ENCODE measurements at regions not wholly inside any gene's neighbourhood (a gene's known extent, or its start where the extent isn't known, plus 50 kb on each side); places are given as distances from the start of the nearest gene placed in this dataset.

GRCh38 chr2:219744066-219744465 lies 116.6 kb downstream of the SLC4A3 start:
- Mint-ChIP-seq H3K9me3 (ENCODE audit: unreplicated experiment) (no peaks in the 10 kb centered on the region), H3K27ac (ENCODE audit: unreplicated experiment) (no peak overlapping the region), H3K4me3 (ENCODE audit: unreplicated experiment) (no peak overlapping the region), H3K27me3 (ENCODE audit: low read depth, unreplicated experiment) (peaks cover 14% of the 10 kb centered on the region), H3K36me3 (ENCODE audit: low read depth, unreplicated experiment) (no peaks in the 10 kb centered on the region), H3K4me1 (ENCODE audit: low read depth, unreplicated experiment) (peaks cover 5% of the 10 kb centered on the region)
- H3K9me3 ChIP-seq (ENCODE audit: insufficient read depth, low read depth, low read length) = no peaks in the 10 kb centered on the region
- H3K9ac ChIP-seq (ENCODE audit: low read length) = no peak overlapping the region
- H4K20me1 ChIP-seq (ENCODE audit: insufficient read depth, low read length) = no peaks in the 10 kb centered on the region
- H2AFZ ChIP-seq (ENCODE audit: low read depth, low read length) = no peak overlapping the region
- no peak overlapping the region for H3K27ac ChIP-seq (ENCODE audit: low read depth, low read length)
- FAIRE-seq = no peak
- H3K36me3 ChIP-seq (ENCODE audit: insufficient read depth, low read length) = no peaks in the 10 kb centered on the region
- no peaks in the 10 kb centered on the region for H3K79me2 ChIP-seq (ENCODE audit: insufficient read depth, low read length)
- DNase-seq (ENCODE audit: low read depth) = no peak
- TF ChIP-seq, protein P1, sequence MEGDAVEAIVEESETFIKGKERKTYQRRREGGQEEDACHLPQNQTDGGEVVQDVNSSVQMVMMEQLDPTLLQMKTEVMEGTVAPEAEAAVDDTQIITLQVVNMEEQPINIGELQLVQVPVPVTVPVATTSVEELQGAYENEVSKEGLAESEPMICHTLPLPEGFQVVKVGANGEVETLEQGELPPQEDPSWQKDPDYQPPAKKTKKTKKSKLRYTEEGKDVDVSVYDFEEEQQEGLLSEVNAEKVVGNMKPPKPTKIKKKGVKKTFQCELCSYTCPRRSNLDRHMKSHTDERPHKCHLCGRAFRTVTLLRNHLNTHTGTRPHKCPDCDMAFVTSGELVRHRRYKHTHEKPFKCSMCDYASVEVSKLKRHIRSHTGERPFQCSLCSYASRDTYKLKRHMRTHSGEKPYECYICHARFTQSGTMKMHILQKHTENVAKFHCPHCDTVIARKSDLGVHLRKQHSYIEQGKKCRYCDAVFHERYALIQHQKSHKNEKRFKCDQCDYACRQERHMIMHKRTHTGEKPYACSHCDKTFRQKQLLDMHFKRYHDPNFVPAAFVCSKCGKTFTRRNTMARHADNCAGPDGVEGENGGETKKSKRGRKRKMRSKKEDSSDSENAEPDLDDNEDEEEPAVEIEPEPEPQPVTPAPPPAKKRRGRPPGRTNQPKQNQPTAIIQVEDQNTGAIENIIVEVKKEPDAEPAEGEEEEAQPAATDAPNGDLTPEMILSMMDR (IDR thresholded peaks at IDR 0.05; ENCODE audit: insufficient read depth, low read depth, low read length) = no peak
- no peak for TF ChIP-seq EZH2 (IDR thresholded peaks at IDR 0.05; ENCODE audit: insufficient read depth, low read length)
- H3K27me3 ChIP-seq (ENCODE audit: insufficient read depth, low read length) = peaks cover 10% of the 10 kb centered on the region
- H3K4me2 ChIP-seq (ENCODE audit: low read length) = no peak overlapping the region
- no peaks in the 10 kb centered on the region for H3K4me1 ChIP-seq (ENCODE audit: insufficient read depth, low read length)
- no peak overlapping the region for H3K4me3 ChIP-seq (ENCODE audit: insufficient read depth, low read depth, low read length)

GRCh38 chr2:219744600-219744999 lies 117.2 kb downstream of the SLC4A3 start:
- no peak for DNase-seq (ENCODE audit: low read depth)
- H3K27me3 ChIP-seq (ENCODE audit: insufficient read depth, low read length) = peaks cover 10% of the 10 kb centered on the region
- H3K4me3 ChIP-seq (ENCODE audit: insufficient read depth, low read depth, low read length) = no peak overlapping the region
- H3K36me3 ChIP-seq (ENCODE audit: insufficient read depth, low read length) = no peaks in the 10 kb centered on the region
- H3K4me1 Mint-ChIP-seq (ENCODE audit: low read depth, unreplicated experiment) = peaks cover under 1% of the 10 kb centered on the region
- H3K36me3 Mint-ChIP-seq (ENCODE audit: low read depth, unreplicated experiment) = no peaks in the 10 kb centered on the region
- H3K9me3 ChIP-seq (ENCODE audit: insufficient read depth, low read depth, low read length) = no peaks in the 10 kb centered on the region
- H3K4me1 ChIP-seq (ENCODE audit: insufficient read depth, low read length) = no peaks in the 10 kb centered on the region
- H3K27me3 Mint-ChIP-seq (ENCODE audit: low read depth, unreplicated experiment) = peaks cover 14% of the 10 kb centered on the region
- H3K4me2 ChIP-seq (ENCODE audit: low read length) = no peak overlapping the region
- no peaks in the 10 kb centered on the region for H3K79me2 ChIP-seq (ENCODE audit: insufficient read depth, low read length)
- H3K27ac ChIP-seq (ENCODE audit: low read depth, low read length) = no peak overlapping the region
- H3K9me3 Mint-ChIP-seq (ENCODE audit: unreplicated experiment) = no peaks in the 10 kb centered on the region
- no peak overlapping the region for H3K27ac Mint-ChIP-seq (ENCODE audit: unreplicated experiment)
- H4K20me1 ChIP-seq (ENCODE audit: insufficient read depth, low read length) = no peaks in the 10 kb centered on the region
- no peak overlapping the region for H2AFZ ChIP-seq (ENCODE audit: low read depth, low read length)
- FAIRE-seq = no peak
- H3K4me3 Mint-ChIP-seq (ENCODE audit: unreplicated experiment) = no peak overlapping the region
- TF ChIP-seq EZH2 (IDR thresholded peaks at IDR 0.05; ENCODE audit: insufficient read depth, low read length) = no peak
- TF ChIP-seq, protein P1 (IDR thresholded peaks at IDR 0.05; ENCODE audit: insufficient read depth, low read depth, low read length) = no peak
- no peak overlapping the region for H3K9ac ChIP-seq (ENCODE audit: low read length)

DNA sequence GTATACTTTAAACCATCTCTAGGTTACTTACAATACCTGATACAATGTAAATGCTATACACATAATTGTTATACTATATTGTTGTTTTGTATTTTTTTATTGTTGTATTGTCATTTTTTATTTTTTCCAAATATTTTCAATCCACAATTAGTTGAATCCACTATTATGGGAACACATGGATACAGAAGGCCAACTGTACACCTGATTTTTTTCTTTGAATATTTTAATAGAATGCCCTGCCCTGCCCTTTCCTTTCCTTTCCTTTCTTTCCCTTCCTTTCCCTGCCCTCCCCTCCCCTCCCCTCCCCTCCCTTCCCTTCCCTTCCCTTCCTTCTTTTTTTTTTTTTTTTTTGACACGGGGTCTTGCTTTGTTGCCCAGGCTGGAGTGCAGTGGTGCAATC lies 120.2 kb downstream of the SLC4A3 start:
- FAIRE-seq (no peak), DNase-seq (ENCODE audit: low read depth) (no peak)
- no peaks in the 10 kb centered on the region for H4K20me1 ChIP-seq (ENCODE audit: insufficient read depth, low read length)
- H3K27ac Mint-ChIP-seq (ENCODE audit: unreplicated experiment) = no peak overlapping the region
- H3K27me3 ChIP-seq (ENCODE audit: insufficient read depth, low read length) = peaks cover 10% of the 10 kb centered on the region
- no peaks in the 10 kb centered on the region for H3K79me2 ChIP-seq (ENCODE audit: insufficient read depth, low read length)
- no peaks in the 10 kb centered on the region for H3K4me1 ChIP-seq (ENCODE audit: insufficient read depth, low read length)
- peaks cover 2% of the 10 kb centered on the region for H3K36me3 Mint-ChIP-seq (ENCODE audit: low read depth, unreplicated experiment)
- no peak overlapping the region for H3K4me3 ChIP-seq (ENCODE audit: insufficient read depth, low read depth, low read length)
- TF ChIP-seq, protein P1 (IDR thresholded peaks at IDR 0.05; ENCODE audit: insufficient read depth, low read depth, low read length) = no peak
- TF ChIP-seq EZH2 (IDR thresholded peaks at IDR 0.05; ENCODE audit: insufficient read depth, low read length) = no peak
- H3K4me3 Mint-ChIP-seq (ENCODE audit: unreplicated experiment) = no peak overlapping the region
- peaks cover 5% of the 10 kb centered on the region for H3K9me3 Mint-ChIP-seq (ENCODE audit: unreplicated experiment)
- H3K9ac ChIP-seq (ENCODE audit: low read length) = no peak overlapping the region
- H3K4me1 Mint-ChIP-seq (ENCODE audit: low read depth, unreplicated experiment) = no peaks in the 10 kb centered on the region
- no peak overlapping the region for H2AFZ ChIP-seq (ENCODE audit: low read depth, low read length)
- H3K36me3 ChIP-seq (ENCODE audit: insufficient read depth, low read length) = no peaks in the 10 kb centered on the region
- peaks cover 6% of the 10 kb centered on the region for H3K27me3 Mint-ChIP-seq (ENCODE audit: low read depth, unreplicated experiment)
- no peak overlapping the region for H3K4me2 ChIP-seq (ENCODE audit: low read length)
- H3K9me3 ChIP-seq (ENCODE audit: insufficient read depth, low read depth, low read length) = no peaks in the 10 kb centered on the region
- H3K27ac ChIP-seq (ENCODE audit: low read depth, low read length) = no peak overlapping the region
